HCEC 1CT (cell line): ENCODE measurements at regions not wholly inside any gene's neighbourhood (a gene's known extent, or its start where the extent isn't known, plus 50 kb on each side); places are given as distances from the start of the nearest gene placed in this dataset.

ENCODE experiments used
- DNase-seq: peaks from one replicate; pipeline ENCODE4 v3.0.0-alpha.2; 2017

DNA sequence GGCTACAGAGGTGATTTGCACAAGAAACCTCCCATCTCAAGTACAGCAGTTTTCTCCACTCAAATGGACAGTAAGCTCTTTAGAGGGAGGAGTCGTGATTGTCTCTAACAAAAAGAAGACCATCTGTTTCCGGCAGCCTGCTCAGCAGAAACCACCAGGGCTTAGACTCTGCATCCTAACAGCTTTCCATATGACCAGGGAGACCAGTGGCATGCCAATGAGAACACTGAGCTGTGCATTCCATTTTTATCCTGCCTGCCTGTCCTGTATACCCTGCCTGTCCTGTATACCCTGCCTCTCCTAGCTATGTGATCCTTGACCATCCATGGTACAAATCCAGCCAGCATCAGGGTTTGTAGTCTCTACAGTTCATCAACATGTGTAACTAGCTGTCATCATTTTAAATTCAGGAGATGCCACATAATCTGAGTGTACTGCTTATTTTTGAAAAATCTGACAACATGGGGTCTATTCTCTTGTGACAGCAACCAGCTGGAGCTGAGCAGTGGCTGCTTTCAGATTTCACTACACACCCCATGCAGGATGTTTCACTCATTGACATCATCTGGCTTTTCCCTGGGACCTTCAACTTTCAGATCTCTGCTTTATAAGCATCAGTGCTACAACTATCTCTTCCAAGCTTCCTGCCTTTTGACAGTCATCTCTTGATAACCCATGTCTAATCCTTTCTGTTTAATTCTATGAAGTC lies 50.5 kb upstream of the POU2AF2 start:
- no peak for DNase-seq

DNA sequence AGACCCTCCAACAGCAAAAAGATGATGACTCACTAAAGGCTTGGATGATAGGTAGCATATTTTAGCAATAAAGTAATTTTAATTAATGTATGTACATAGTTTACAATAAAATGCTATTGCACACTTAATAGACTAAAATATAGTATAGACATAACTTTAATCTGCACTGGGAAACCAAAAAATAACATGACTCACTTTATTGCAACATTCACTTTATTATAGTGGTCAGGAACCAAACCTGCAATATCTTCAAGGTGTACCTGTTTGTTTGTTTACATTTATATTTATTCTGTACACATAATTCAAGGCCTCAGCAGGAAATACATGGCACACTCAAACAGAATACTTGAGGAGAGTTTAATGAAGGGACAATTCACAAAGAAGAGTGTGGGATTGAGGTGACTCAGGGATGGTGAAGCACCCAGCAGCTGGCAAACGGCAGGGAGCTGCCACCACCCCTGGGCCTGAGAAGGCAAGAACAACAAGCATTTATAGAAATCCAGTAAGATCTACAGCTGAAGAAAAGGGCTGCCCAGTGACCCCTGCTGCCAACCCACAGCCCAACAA lies 51.5 kb upstream of the POU2AF2 start:
- DNase-seq = no peak

DNA sequence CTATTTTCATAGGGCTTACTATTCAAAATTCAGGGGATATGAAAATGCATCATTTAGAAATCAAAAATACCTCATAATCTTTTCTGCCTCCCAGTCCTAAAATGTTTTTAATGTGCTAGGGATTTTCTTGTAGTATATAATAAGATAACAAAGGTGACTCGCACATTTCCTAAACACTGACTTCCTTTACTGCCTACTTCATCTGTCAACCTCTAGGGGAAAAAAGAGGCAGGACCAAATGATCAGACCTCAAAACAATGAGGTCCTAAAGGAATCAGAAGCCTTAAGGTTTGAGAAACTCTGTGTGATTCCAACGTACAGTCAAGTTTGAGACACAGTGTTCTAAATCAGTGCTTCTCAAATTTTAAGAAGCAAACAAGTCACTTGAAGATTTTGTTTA lies 56.1 kb upstream of the POU2AF2 start:
- DNase-seq = peak; percentile 49

DNA sequence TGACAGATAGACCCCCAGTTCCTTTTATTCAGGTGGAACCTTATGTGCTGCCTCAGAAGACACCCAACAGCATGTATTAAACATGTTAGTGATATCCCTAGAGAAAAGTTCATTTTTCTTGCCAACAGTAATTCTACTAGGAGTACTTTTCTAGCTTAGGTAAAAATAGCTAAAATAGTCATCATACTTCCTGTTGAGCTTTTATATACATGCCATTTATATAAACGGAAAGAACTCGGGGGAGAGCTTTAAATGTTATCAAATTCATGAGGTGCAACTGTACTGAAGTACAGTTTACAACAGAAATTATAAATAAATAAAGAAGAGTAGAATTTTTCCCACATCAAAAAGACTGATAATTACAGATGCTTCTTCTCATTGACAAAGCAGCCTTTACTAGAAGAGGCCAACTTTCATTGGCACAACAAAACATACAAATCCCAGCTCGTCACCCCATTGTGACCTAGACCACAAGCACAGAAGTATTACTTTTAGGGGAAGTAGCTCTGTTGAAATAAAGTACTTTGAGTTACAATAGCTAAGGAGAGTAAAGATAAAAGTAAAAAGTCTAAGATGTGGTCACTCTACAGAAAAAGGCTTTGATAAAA lies 59.1 kb upstream of the POU2AF2 start:
- peak; percentile 11 for DNase-seq

DNA sequence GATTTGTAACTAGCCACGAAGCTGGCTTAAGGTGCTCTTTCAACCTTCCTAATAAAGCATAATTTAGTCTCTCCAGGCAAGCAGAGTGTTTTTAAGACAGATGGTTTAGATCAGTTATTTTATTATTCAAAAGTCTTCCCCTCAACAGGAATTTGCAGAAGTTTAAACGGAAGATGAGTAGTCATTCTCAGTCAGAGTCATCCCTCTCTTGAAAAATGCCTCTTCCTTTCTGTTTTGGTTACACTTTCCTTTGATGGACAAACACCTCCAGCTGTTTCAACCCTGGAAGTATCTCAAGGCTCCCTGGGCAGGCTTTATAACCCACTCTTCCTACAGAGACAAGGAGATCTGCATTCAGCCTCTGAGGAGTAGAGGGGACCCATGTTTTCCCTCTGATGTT lies 60.3 kb upstream of the POU2AF2 start:
- DNase-seq = peak; percentile 74

DNA sequence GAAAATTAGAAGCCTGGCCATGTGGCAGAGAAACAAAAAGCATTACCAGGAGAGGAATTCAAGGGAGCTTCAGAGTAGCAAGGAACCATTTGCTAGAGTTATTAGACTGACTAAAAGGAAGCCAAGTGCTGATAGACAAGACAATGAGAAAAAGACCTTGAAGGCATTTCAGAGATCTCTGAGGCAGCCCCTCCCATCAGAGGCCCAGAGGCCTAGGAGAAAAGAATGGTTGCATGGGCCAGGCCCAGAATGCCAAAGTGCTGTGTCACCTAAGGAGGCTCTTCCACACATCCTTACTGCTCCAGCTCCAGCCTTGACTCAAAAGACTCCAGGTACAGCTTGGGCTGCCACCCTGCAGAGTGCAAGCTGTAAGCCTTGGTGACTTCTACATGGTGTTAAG lies 61.8 kb upstream of the POU2AF2 start:
- peak; percentile 25 for DNase-seq

DNA sequence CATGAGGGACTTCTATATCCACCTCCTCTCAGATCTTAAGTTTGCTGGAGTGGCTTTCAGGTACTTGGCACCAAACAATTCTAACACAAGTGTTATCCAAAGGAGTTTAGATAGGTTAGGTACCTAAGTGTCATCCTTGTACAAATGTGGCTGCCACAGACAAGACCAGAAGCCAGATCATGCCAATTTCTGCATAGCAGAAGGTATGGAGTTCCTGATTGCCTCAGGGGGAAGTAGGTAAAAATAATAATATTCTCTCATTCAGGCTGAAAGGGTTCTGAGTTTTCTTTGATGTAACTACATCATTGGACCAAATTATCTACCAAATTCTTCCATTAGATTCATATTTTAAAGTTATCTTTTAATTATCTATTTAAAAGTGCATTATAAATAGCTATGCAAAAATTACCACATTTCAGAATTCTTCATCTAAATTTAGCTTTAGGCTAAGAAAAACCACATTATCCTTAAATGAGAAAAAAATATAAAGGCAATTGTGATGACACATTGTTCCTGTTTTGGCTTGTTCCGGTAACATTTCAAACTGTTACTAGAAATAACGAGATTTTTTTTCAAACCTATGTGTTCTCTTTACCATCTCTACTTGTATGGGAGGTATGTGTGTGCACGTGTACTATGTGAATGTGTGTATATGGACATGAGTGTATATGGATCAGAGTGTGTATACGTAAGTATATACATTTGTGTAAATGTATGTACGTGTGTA lies 66.2 kb upstream of the POU2AF2 start:
- DNase-seq = no peak

DNA sequence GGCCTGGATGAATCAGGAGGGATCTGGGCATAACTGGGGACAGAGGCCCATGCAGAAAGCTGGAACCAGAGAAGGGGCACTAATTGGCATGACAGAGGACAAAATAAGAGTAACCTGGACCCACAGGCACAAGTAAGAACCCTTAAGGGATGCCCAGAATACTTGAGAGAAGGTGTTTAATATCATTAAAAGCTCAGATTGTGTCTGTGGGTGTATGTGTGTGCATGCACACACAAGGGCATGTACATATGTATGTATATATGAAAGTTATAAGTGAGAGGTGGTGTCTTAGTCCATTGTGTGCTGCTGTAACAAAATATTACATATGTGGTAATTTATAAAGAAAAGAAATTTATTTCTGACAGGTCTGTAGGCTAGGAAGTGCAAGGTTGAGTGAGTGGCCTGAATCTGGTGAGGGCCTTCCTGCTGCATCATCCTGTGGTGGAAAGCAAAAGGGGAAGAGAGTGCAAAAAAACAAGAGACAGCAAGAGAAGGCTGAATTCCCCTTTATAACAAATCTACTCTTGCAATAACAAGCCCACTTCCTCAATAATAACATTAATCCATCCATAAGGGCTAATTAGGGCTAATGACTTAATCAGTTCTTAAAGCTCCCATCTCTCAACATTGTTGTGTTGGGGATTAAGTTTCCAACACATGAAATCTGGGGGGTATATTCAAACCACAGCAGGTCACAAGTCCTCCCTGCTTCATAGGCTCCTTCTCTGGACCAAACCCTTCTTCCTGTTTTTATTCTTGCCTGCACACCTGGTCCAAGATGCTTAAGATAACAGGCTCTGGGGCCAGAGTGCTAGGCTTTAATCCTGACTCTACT lies 68.3 kb upstream of the POU2AF2 start:
- no peak for DNase-seq

DNA sequence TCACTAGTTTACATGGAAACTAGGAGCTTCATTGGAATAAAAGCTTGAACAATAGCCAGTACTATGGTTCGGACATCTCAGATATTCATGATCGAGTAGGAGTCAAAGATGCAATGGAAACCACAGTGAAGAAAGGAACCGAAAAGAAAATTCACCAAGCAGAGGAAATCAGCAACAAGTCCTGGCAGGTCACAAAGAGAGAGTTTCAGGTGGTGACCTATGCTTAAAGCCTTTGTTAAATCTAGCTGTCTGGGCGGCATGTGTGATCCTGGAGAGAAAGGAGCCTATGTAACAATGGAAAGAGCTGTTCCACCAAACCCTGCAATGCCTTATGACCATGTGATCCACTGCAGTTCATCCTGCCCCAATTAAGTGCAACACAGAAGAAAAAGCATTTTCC lies 68.9 kb upstream of the POU2AF2 start:
- DNase-seq = no peak

DNA sequence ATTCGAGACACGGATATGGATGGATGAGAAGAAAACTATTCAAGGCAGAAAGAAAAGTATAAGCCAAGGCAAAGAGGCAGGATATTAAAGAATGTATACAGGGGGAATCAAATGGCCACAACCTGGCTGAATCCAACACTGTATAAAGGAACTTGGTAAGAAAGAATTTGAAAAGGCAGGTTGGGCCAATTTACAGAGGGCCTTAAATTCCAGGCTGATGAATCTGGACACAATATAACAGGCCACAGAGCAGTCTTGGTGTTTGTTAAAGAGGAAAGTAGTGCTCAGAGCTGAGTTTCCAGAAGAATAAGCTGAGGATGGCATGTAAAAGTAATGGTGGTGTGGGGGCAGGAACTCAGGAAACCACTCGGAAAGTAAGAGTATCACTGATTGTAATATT lies 72.3 kb upstream of the POU2AF2 start:
- no peak for DNase-seq

DNA sequence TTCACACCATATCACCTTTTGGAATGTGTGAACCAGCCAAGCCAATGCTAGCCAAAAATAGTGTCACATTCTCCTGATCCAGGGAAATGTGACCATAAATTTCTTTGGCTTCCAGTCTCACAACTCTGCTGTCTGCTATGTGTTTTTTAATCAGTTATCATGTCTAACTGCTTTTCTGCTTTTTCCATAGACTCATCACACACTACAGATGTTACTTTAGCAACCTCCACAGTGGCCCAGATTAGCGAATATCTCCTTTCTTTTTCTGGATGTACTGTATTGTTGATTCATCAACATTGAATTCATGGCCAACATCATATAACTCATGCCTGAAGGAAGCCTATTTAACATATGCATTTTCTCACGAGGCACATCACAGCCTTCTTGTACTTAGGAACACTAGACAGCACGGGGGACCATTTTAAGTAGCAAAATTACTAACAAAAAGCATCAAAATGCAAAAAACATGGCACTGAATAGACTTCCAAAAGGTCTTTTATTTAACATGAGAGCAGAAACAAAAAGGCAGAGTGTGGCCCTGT lies 73.1 kb upstream of the POU2AF2 start:
- DNase-seq = no peak

DNA sequence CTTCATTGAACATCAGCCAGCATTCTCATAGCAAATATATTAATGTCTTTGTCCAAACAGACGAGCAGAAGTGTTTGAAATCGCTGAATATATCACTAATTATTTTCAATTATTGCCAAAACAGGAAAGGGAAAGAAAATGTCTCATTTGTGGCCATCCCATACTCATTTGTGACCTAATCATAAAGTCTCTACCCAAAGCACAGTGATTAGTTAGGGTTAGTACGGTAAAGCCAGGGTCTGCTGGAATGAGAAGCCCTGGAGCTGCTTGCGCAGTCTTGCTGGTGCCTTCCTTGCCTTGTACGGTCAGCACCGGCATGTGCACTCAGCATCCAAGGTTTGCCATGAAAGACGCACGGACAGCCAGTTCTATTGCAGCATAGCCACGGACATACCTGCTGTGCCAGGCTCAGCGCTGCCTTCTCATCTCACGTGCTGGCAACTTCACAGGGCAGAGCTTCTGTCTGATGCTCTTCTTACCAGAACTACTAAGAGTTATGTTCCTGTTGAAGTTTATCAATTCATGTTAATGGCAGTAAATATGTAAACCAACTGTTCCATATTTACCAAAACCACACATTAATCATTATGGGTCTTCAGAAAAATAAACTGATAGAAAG lies 74.7 kb upstream of the POU2AF2 start:
- no peak for DNase-seq

DNA sequence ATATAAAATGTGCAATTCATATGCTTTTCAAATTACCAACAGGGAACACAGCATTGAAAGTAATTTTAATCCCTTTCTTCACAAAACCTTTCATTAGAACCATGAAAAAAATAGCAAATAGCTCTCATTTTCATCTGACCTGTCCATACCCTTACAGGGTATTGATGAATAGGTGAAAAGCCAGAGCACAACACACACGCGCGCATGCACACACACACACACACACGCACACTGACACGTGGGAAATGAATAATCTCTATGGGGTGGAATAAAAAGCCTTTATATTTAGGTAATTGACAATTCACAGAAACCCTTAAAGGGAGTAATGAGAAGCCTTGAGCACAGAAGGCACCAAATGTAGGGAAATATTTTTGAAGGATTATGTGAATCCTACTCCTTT lies 76.2 kb upstream of the POU2AF2 start:
- no peak for DNase-seq

DNA sequence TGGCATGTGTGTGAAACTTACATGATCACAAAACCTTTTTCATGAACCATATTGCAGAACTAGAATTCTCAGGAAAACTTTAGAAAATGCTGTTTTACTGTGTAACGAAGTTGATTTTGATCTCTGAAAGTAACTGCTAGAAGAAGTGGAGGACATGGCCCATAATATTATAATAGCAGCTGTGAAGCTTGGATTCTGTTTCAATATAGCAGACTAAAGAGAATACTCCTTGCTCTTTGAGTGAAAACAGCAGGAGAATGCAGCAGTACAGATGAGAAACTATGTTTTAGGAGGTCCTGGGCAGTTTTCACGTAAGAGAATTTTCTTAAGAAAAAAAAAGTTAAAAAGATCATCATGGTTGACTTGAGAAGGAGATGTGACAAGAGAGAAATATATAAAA lies 76.7 kb upstream of the POU2AF2 start:
- DNase-seq = no peak

DNA sequence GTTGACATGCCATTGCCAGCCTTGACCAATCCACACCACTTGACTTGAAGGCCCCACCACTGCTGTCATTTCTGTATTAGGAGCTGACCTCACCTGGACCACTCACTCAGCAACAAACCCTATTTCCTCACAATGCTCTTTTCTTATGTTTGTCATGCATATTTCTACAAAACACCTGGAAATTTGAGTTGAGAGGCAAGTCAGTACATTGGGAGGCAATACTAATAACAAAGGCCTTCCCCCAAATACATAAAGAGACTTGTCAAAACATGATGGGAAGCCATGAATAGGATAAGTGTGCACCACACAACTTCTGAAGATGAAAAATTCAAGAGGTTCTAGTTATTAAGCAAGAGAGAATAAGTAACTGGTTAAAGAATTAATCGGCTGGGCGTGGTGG lies 77.9 kb upstream of the POU2AF2 start:
- DNase-seq = no peak

DNA sequence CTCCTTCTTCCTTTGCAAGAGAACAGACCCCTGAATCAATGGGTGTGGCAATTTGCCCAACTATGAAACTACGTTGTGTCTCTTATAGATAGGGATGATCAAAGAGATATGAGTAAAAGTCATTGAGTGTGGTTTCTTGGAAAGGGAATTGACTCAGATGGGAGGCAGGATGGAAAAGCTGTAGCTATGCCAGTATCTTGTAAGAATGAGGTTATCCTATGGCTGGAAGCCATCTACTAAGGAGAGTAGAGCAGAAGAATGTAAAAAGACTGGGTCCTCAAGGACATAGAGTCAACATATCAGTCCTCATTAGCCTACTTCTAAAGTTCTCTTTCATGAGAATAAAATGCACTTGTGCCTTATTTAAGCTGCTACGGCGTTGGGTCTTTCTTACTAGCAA lies 78.9 kb upstream of the POU2AF2 start:
- DNase-seq = no peak

DNA sequence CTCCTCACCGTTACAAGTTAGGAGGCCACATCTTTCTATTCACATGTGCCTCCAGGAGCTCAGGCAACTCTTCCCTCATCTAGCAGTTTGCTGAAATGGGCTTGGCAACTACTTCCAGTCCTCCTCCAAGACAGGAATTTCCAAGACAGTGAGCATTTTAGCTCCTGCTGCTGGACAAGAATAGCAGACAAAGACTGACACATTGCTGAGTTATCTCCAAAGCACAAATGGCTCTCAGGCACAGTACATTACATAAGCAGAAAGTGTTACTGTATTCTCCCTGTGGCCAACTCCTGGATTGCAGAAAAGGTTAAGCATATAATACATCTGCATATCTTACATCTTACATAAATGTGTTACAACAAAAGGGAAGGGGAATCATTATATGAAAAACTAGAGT lies 83.2 kb upstream of the POU2AF2 start:
- peak; percentile 29 for DNase-seq

DNA sequence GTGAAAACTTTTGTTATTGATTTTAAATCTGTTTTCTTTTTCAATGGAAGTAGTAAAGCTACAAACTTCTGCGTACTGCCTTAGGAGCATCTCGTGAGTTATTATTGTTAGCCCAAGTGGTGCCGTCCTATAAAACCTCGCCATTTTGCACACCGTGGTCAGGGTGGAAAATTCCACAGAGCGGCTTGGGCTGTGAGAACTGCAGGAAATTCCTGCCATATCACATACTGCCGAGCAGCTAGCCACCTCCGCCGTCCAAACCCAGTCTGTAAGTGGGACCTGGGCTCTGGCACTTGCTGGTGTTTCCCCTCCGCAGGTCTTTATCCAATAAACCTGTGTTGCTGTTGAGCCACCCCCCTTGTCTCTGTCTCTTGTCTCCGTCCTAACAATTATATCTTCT lies 88.0 kb upstream of the POU2AF2 start:
- no peak for DNase-seq

DNA sequence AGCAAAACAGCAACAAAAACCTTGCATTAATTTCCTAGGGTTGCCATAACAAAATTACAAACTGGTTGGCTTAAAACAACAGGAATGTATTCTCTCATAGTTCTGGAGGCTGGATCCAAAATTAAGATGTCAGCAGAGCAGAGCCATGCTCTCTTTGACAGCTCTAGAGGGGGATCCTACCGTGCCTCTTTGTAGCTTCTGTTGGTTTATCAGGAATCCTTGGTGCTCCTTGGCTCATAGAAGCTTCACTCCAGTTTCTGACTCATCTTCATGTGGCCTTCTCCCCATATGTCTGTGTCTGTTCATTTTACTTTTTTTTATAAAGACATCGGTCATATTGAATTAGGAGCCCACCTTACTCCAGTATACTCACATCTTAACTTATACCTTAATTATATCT lies 90.5 kb upstream of the POU2AF2 start:
- DNase-seq = peak; percentile 41

DNA sequence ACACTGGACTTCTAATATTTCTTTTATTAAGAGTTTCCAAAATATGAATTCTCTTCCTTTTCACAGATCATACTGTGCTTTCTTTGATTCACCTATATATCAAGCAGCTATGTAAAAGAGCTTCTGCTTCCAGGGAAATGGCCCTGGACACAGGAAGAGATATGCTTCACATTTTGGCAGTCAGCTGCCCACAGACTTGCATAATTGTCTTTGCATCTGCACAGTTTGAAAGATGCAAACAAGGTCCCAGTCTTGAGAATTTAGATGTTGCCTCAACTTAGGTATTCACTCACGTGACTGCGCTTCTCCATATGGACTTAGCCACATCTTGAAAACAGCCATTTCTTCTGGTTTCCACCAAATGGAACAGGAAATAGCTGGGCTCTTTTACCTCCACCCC lies 92.3 kb upstream of the POU2AF2 start:
- DNase-seq = no peak

DNA sequence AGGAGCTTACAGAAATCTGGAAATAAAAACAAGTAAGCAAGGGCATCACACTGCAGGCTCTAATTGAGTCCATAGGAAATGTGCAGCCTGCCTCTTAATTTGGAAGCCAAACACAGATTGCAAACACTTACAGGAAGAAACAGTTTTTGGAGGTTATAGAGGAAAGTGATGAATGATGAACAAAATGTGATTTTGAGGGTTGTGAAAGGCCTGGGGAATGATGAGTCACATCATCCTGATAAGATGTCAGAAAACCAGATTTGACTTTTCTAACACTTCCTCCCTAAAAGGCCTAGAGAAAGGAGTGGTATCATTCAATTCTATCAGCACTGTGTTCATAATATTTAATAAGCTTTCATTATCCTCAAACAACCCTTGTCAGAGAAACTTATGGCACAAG lies 96.6 kb upstream of the POU2AF2 start:
- peak; percentile 26 for DNase-seq

DNA sequence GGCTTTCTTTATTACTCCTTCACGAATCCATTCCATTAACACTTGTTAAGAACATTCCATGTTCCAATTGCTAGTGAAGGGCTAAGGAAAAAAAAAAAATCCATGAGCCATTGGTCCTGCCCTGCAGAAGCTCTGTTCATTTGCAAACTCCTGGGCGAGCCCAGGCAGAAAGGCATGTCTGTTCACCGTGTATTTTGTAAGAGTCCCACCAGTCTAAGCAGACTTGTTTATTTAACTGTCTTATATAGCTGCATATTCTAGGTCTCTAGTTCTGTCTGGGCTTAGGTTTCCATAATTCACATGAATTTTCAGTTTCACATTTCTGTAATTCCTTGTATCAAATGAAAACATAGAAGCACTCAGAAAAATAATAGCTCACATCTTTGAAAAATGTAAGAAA lies 97.4 kb upstream of the POU2AF2 start:
- no peak for DNase-seq
